Testis (tissue), 2 donors: ENCODE measurements at regions not wholly inside any gene's neighbourhood (a gene's known extent, or its start where the extent isn't known, plus 50 kb on each side); places are given as distances from the start of the nearest gene placed in this dataset.

Experiments
- DNase-seq: peaks from one replicate; pipeline ENCODE4 v3.0.0-alpha.2; 2019
- H3K27ac ChIP-seq, 2 donors: fragments of 200-600 bp; sonication (generic); one replicate each; pipeline ENCODE4 v1.5.1; 2019
- H3K27me3 ChIP-seq: fragments of 200-600 bp; sonication (generic); one replicate; pipeline ENCODE4 v1.5.1; 2019
- H3K36me3 ChIP-seq: fragments of 200-600 bp; sonication (generic); one replicate; pipeline ENCODE4 v1.5.1; 2017; ENCODE audit warnings: low read depth; ENCODE audit errors: missing control alignments
- H3K4me1 ChIP-seq: fragments of 200-600 bp; sonication (generic); one replicate; pipeline ENCODE4 v1.5.1; 2019
- H3K4me3 ChIP-seq, 2 donors: fragments of 200-600 bp; sonication (generic); one replicate each; pipeline ENCODE4 v1.5.1; 2017 to 2019
- H3K9me3 ChIP-seq: fragments of 200-600 bp; sonication (generic); one replicate; pipeline ENCODE4 v1.5.1; 2017
- POLR2A ChIP-seq: fragments of 450-650 bp; IDR thresholded peaks from one replicate; pipeline ENCODE4 v1.6.1; 2017; ENCODE audit warnings: antibody characterized with exemption, mild to moderate bottlenecking, moderate library complexity
- WGBS, 2 donors: methylation state at CpG; one replicate each; pipeline ENCODE4 v1.1.5; 2018; 5-methylcytosine and 5-hydroxymethylcytosine counted together
- intact Hi-C: fragments of 100-400 bp; cut with DNase I; formaldehyde crosslinking; loops from one replicate; pipeline ENCODE4 v1.15.1; 2023; ENCODE audit warnings: low total_unique reads
- TF ChIP-seq, protein P1 (sequence below), 3 experiments: fragments of 450-650 bp in 2 of 3; fragments of 200-600 bp in 1 of 3; sonication (generic) in 1 of 3; IDR thresholded peaks; one replicate each; pipeline ENCODE4 v1.5.1; 2016 to 2019; ENCODE audit warnings: antibody characterized with exemption in 3 of 3, mild to moderate bottlenecking in 2 of 3, moderate library complexity in 1 of 3

DNA sequence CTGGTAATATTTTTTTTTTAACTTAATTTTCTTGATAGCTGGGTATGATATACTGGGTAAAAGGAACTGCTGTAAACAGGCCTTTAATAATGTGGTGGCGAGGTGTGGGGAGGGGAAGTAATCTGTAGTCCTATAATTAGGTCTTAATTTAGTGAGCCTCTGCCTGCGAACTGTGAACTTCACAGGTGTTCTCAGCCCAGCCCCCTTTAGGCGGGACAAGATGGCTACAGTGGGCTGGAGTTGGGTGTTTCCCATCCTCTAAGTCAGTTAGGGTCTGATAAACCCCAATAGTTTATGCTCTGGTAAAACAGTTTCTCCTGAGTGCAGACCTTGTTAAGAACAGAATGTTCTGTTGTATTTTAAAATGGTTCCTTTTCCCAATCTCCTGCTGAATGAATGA is 97.6 kb upstream of the SERP2 start:
- intact Hi-C loops = no loop called here
- Histone ChIP-seq H3K27ac (no peak overlapping the region), H3K27me3 (no peaks in the 10 kb centered on the region), H3K9me3 (no peaks in the 10 kb centered on the region), H3K4me1 (peaks cover 4% of the 10 kb centered on the region), H3K4me3 (no peak overlapping the region), H3K36me3 (no peaks in the 10 kb centered on the region)
- no peak for TF ChIP-seq POLR2A
- TF ChIP-seq, protein P1, sequence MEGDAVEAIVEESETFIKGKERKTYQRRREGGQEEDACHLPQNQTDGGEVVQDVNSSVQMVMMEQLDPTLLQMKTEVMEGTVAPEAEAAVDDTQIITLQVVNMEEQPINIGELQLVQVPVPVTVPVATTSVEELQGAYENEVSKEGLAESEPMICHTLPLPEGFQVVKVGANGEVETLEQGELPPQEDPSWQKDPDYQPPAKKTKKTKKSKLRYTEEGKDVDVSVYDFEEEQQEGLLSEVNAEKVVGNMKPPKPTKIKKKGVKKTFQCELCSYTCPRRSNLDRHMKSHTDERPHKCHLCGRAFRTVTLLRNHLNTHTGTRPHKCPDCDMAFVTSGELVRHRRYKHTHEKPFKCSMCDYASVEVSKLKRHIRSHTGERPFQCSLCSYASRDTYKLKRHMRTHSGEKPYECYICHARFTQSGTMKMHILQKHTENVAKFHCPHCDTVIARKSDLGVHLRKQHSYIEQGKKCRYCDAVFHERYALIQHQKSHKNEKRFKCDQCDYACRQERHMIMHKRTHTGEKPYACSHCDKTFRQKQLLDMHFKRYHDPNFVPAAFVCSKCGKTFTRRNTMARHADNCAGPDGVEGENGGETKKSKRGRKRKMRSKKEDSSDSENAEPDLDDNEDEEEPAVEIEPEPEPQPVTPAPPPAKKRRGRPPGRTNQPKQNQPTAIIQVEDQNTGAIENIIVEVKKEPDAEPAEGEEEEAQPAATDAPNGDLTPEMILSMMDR (IDR thresholded peaks at IDR 0.05) = no peak
- no peak for DNase-seq
- WGBS, 2 donors = 78 to 87% methylated on average over 3 of the region's 3 CpGs

DNA sequence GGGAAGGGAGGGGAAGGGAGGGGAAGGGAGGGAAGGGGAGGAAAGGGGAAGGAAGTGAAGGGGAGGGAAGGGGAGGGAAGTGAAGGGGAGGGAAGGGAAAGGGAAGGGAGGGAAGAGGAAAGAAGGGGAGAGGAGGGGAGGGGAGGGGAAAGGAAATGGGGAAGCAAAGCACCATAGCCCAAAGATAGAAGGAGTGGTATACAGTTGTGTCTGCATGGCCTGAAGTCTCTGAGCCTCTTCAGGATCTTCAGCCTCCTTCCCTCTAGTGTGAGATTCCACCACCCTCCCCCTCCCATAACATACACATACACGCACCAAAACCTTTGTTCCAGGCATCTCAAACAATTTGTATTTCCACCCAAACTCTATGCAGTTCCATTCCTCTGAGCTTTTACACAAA is 96.2 kb upstream of the SERP2 start:
- H3K4me1 ChIP-seq = no peaks in the 10 kb centered on the region
- H3K27ac ChIP-seq = no peak overlapping the region
- no peak for DNase-seq
- intact Hi-C loops = no loop called here
- 91 to 92% methylated on average over 1 of the region's 1 CpG for WGBS, 2 donors
- no peaks in the 10 kb centered on the region for H3K36me3 ChIP-seq
- no peak for TF ChIP-seq POLR2A
- TF ChIP-seq, protein P1 (IDR thresholded peaks at IDR 0.05) = no peak
- H3K27me3 ChIP-seq = no peaks in the 10 kb centered on the region
- no peak overlapping the region for H3K4me3 ChIP-seq
- no peaks in the 10 kb centered on the region for H3K9me3 ChIP-seq

DNA sequence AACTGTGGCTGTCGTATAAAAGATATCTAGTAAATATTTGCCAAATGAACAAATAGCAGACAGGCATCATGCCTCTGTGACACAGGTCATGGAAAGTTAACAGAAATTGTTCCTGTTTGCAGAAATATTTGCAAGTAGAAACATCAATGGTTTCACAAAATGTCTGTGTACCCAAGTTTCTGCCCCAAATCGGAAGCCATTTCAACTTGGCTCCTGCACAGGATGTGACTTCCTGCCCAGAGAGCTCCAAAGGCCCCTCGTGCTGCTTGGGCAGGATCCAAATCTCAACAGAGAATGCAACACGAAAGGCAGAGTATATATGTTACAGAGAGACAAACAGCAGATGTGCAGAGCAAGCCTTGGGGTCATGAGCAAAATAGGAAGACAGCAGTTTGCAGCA is 95.5 kb upstream of the SERP2 start:
- Histone ChIP-seq H3K4me3 (no peak overlapping the region), H3K27me3 (no peaks in the 10 kb centered on the region), H3K36me3 (no peaks in the 10 kb centered on the region), H3K9me3 (no peaks in the 10 kb centered on the region), H3K4me1 (no peaks in the 10 kb centered on the region), H3K27ac (no peak overlapping the region)
- intact Hi-C loops = no loop called here
- 64 to 70% methylated on average over 4 of the region's 4 CpGs for WGBS, 2 donors
- DNase-seq = no peak
- TF ChIP-seq POLR2A = no peak

DNA sequence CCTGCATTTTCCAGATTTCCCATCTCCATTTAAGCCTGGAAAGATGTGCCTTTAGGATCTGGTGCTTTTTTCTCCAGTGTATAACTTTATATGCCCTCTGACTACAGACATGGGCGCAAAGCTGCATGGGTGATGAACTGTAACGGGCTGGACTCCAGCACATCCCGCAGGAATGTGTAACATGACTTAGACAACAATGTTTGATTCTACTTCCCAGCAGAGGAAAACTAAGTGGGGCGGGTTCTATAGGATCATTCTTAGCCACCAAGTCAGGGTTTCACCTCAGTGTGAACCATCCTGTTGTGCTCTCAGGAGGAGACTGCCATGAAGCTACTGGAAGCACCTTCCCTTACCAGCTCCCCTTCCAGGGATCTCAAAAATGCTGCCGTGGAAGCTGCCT is 93.2 kb upstream of the SERP2 start:
- Histone ChIP-seq H3K27me3 (no peaks in the 10 kb centered on the region), H3K9me3 (no peaks in the 10 kb centered on the region), H3K4me3 (no peak overlapping the region), H3K36me3 (no peaks in the 10 kb centered on the region), H3K27ac (no peak overlapping the region), H3K4me1 (no peaks in the 10 kb centered on the region)
- WGBS, 2 donors = 90 to 95% methylated on average over 5 of the region's 5 CpGs
- intact Hi-C loops = no loop called here
- TF ChIP-seq, protein P1 (IDR thresholded peaks at IDR 0.05) = no peak
- no peak for TF ChIP-seq POLR2A
- no peak for DNase-seq

DNA sequence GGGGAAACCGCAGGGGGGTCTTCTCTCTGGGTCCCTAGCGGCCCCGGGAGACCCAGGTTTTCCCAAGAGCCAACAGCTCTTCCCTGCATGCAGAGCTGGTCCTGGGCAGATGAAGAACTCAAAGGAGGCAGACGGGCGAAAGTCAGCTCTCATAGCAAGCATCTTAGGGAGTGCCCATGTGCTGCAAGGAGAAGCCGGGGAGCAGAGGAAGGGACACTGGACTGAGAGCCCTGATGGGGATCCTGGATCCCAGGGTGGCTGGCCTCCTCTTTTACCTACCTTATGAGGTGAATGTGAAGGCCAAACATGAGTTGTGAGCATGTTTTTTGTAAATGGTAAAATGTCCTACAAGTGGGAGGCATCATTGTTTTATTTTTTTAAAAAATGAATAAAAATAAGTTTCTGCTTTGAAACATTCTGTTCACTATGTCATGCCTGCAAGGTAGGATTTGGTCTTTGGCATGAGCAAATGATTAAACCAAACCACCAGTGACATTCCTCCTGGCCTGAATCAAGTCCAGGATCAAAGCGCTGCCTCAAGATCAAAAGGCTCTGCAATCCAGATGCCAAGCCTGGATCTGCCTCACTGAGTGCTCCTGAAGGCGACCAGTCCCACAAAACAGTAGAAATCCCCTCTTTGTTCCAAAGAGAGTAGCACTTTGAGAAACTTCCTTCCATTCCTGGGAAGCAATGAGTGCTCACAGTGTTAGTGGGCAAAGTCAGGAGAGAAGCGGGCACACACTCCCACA is 92.2 kb upstream of the SERP2 start:
- Histone ChIP-seq H3K4me1 (no peaks in the 10 kb centered on the region), H3K9me3 (no peaks in the 10 kb centered on the region), H3K36me3 (no peaks in the 10 kb centered on the region), H3K27me3 (no peaks in the 10 kb centered on the region), H3K27ac (no peak overlapping the region), H3K4me3 (no peak overlapping the region)
- DNase-seq = no peak
- intact Hi-C loops = no loop called here
- 83 to 89% methylated on average over 9 of the region's 9 CpGs for WGBS, 2 donors
- TF ChIP-seq POLR2A = no peak
- TF ChIP-seq, protein P1 (IDR thresholded peaks at IDR 0.05) = no peak
